ENCODE measurements at regions not wholly inside any gene's neighbourhood (a gene's known extent, or its start where the extent isn't known, plus 50 kb on each side); places are given as distances from the start of the nearest gene placed in this dataset.

DNA sequence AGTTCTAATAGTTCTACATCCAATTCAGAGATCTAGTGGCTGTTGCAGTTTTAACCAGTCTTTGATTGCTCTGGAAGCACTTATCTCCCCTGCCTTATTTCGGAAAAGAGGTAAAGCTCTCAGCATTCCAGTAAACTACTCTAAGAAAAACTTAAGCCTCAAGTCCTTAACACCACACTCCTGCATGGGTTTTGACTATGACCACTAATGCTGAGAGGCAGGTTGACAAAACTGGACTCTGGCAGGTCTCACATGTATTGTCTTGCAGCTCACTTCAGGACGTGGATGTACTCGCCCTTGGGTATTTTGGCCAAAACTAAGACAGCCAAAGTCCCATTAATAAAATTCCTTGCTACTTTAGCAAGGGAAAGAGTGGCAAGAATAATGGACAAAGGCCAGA, 405.9 kb upstream of the GRM7 start:
- TF ChIP-seq CEBPB (IDR thresholded peaks at IDR 0.05) (no peak), RCOR1 (IDR thresholded peaks at IDR 0.05; ENCODE audit: low read depth, low read length) (no peak), POLR2A (IDR thresholded peaks at IDR 0.05; ENCODE audit: low read length) (no peak), CBX8 (IDR thresholded peaks at IDR 0.05) (no peak), SMC3 (IDR thresholded peaks at IDR 0.05) (no peak), GATA3 (IDR thresholded peaks at IDR 0.05; ENCODE audit: borderline replicate concordance) (no peak), REST (IDR thresholded peaks at IDR 0.05) (no peak)
- TF ChIP-seq, protein P1, sequence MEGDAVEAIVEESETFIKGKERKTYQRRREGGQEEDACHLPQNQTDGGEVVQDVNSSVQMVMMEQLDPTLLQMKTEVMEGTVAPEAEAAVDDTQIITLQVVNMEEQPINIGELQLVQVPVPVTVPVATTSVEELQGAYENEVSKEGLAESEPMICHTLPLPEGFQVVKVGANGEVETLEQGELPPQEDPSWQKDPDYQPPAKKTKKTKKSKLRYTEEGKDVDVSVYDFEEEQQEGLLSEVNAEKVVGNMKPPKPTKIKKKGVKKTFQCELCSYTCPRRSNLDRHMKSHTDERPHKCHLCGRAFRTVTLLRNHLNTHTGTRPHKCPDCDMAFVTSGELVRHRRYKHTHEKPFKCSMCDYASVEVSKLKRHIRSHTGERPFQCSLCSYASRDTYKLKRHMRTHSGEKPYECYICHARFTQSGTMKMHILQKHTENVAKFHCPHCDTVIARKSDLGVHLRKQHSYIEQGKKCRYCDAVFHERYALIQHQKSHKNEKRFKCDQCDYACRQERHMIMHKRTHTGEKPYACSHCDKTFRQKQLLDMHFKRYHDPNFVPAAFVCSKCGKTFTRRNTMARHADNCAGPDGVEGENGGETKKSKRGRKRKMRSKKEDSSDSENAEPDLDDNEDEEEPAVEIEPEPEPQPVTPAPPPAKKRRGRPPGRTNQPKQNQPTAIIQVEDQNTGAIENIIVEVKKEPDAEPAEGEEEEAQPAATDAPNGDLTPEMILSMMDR (IDR thresholded peaks at IDR 0.05) = no peak
- TF ChIP-seq, protein P2, sequence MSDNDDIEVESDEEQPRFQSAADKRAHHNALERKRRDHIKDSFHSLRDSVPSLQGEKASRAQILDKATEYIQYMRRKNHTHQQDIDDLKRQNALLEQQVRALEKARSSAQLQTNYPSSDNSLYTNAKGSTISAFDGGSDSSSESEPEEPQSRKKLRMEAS (IDR thresholded peaks at IDR 0.05) = no peak

All from A549 (cell line).